ENCODE measurements at regions not wholly inside any gene's neighbourhood (a gene's known extent, or its start where the extent isn't known, plus 50 kb on each side); places are given as distances from the start of the nearest gene placed in this dataset.

DNA sequence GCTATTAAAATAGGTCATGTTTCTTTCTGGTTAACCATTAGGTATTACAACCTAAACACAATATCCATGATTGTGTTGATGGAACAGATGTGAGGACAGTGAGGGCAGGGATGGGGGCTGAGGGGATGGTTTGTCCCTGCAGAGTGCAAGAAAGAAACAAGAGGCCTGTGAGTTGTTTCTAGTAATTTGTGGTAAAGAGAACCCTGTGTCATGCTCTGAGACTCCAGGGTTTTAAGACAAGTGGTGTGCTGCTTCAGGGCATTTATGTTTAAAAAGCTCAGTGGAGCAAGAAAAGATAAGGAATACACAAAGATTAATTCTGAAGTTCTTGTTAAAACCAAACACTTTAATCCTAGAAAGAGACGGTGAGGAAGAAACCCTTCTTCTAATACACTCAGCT is 656.5 kb downstream of the TLE1 start:
- TF ChIP-seq CTCF (IDR thresholded peaks at IDR 0.05 in 2 of 3, conservative IDR thresholded peaks at IDR 0.05 in 1 of 3; ENCODE audit: control insufficient read depth in 2 of 3, extremely low read depth in 1 of 3, insufficient read depth in 1 of 3, low read depth in 3 of 3, low read length in 3 of 3) (no peak), HDAC2 (IDR thresholded peaks at IDR 0.05) (no peak), KDM1A (IDR thresholded peaks at IDR 0.05; ENCODE audit: borderline replicate concordance) (no peak), ATF7 (IDR thresholded peaks at IDR 0.05; ENCODE audit: low read depth) (no peak), EZH2 (IDR thresholded peaks at IDR 0.05; ENCODE audit: borderline replicate concordance, control insufficient read depth, low read depth, low read length) (no peak), RELA (IDR thresholded peaks at IDR 0.05; ENCODE audit: borderline replicate concordance, partially characterized antibody) (no peak), MYC (IDR thresholded peaks at IDR 0.05; ENCODE audit: insufficient read depth, insufficient read length, insufficient replicate concordance, low read length, severe bottlenecking) (no peak), YY1 (IDR thresholded peaks at IDR 0.05; ENCODE audit: low read depth, low read length) (no peak)
- TF ChIP-seq, protein P1, sequence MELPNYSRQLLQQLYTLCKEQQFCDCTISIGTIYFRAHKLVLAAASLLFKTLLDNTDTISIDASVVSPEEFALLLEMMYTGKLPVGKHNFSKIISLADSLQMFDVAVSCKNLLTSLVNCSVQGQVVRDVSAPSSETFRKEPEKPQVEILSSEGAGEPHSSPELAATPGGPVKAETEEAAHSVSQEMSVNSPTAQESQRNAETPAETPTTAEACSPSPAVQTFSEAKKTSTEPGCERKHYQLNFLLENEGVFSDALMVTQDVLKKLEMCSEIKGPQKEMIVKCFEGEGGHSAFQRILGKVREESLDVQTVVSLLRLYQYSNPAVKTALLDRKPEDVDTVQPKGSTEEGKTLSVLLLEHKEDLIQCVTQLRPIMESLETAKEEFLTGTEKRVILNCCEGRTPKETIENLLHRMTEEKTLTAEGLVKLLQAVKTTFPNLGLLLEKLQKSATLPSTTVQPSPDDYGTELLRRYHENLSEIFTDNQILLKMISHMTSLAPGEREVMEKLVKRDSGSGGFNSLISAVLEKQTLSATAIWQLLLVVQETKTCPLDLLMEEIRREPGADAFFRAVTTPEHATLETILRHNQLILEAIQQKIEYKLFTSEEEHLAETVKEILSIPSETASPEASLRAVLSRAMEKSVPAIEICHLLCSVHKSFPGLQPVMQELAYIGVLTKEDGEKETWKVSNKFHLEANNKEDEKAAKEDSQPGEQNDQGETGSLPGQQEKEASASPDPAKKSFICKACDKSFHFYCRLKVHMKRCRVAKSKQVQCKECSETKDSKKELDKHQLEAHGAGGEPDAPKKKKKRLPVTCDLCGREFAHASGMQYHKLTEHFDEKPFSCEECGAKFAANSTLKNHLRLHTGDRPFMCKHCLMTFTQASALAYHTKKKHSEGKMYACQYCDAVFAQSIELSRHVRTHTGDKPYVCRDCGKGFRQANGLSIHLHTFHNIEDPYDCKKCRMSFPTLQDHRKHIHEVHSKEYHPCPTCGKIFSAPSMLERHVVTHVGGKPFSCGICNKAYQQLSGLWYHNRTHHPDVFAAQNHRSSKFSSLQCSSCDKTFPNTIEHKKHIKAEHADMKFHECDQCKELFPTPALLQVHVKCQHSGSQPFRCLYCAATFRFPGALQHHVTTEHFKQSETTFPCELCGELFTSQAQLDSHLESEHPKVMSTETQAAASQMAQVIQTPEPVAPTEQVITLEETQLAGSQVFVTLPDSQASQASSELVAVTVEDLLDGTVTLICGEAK (IDR thresholded peaks at IDR 0.05; ENCODE audit: borderline replicate concordance) = no peak

All from GM12878 (cell line).